ENCODE measurements at regions not wholly inside any gene's neighbourhood (a gene's known extent, or its start where the extent isn't known, plus 50 kb on each side); places are given as distances from the start of the nearest gene placed in this dataset.

DNA sequence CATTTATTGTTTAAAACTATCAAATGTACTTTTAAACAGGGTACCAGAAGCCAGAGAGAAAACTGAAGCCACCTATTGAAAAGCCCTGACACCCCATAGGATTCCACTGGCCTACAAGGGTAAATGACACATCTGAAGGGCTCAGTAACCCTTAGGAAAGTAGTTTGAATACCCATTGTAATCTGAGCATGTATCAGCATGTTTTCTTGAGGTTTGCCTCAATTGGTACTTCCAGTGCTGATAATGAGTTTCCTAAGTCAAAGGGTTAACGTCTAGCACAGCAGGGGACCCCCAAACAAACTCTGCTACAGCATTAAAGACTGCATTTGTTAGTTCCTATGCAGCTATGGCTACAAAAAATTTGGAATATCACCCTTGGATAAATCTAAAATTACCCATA, 657.1 kb downstream of the NR2F1-AS1 start:
- DNase-seq (ENCODE audit: low spot score), result no peak

DNA sequence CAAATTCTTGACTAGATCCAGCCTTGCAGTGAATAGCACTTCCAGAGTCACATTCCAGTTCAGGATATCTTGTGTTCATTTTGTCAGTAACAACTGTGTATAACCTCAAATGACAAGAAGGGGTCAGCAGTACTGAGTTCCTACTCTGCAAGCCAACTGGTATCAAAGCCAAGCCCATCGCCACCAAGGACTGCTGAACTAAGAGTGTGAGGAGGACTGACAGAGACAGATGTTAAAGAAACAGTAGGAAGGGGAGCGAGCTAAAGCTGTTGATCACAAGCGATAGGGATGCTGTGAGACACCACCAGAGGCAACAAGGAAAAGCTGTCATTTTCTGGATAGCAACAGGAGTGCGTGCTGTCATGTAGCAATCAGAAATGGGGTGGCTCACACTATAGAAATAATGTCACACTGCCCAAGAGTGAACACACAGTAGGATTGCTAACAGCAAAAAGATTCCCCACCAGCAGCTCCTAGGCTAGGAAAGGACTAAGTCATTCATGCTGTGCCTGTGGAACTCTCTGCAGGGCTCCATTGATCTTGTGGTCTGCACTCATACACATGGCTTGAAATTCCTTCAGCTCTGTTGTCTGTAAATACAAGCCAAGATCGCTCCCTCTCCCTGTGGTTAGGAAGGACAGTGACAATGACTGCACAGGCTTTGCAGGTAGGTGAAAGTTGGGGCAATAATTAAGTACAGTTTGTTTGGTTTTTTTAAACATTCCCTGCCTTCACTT, 658.6 kb downstream of the NR2F1-AS1 start:
- no peak for DNase-seq (ENCODE audit: low spot score)

DNA sequence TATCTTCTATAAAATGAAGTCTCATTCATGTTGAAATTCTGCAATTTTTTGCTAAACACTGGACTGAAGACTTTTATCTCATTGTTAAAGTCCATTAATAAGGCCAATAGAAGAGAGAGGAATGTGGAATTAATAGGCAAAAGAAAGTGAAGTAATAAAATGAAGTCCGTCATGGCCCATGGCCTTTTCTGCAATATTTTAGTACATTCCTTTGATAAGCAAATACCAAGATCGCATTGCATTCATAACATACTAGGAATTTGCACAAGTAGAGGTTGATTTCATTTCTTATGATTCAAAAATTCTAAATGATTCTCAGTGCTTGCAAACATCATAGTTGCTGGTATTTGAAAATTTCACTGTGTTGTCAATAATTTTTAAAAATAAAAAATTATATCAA, 664.0 kb downstream of the NR2F1-AS1 start:
- DNase-seq (ENCODE audit: low spot score), result no peak

DNA sequence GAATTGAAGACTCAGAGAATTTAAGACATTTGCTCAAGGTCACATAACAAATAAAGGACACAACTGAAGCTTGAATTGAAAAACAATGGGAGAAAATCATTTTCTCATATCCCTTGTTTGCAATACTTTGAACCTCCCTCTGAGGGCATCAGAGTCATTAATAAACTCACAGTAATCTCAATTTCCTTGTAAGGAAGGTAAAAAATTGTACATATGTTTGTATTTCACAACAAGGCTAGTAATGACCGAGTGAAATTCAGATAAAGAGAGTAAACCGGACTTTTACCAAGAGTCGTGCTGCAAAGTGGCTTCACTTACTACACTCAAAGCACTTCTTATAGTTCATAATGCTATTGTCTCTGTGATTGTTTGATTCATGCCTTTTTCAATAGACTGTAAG, 665.0 kb downstream of the NR2F1-AS1 start:
- no peak for DNase-seq (ENCODE audit: low spot score)

DNA sequence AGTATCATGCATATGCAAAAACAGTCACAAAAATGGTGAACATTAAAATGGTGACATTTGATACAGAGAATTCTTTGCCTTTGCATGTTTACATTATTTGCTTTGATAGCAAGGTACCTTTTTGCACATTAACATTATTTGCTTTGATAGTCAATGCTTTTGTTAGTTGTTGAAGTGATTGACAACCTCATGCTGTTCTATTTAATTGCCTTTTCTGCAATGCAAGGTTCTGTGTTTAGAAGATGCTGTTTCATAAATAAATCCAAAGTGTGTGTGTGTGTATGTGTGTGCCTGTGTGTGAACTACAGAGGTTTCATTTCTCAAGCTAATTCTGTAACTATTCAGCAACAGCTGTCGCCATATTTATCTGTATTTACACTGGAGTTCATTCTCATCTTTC, 668.7 kb downstream of the NR2F1-AS1 start:
- no peak for DNase-seq (ENCODE audit: low spot score)

DNA sequence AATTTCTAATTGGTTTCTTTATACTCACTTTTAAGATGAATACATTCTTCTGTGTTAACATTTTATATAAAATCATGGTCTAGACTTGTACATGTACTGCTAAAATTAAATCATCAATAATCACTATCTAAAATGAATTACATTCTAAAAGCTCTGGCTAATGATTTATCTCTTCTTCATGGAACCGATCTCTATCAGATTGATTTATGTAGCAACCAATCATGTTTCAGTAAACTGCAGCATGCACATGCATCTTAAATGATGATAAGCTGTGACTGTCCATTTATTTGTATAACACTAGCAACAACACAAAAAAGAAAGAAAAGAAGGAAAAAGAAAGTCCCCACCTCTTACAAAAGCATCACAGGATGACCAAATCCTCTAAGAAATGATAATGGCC, 669.2 kb downstream of the NR2F1-AS1 start:
- no peak for DNase-seq (ENCODE audit: low spot score)

DNA sequence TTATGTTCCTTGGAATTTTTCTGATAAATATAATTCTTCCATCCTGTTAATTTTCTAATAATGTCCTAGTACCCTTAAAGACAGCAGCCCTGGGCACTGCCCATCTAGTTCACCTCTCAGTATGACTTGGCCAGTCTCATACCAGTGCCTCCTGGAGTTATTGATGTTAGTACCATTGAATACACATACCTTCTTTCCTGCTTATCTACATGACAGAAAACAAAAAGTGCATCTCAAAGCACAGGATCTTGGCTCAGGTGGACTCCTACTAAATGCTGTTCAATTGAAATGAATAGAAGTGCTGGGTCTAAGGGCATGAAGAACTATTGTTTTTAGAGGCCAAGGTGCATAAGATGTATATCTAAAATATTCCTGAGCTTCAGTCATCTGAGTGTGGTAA, 669.7 kb downstream of the NR2F1-AS1 start:
- DNase-seq (ENCODE audit: low spot score), result no peak

DNA sequence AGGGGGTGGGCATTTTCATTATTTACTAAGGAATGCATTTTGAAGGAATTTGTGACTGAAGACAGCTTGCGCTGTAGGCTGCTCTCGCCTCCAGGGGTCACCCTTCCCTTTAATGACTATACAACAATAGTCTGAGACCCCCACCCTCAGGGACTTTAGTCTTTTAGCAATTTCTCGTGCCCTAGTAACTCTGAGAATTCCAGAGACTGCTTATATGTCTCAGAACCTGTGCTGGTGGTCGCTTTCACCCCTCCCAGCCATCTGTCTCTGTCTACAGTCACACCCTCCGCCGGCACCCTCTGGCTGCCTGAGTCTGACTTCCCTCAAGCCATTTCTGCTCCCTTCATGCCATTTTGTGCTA, 671.4 kb downstream of the NR2F1-AS1 start:
- no peak for DNase-seq (ENCODE audit: low spot score)

DNA sequence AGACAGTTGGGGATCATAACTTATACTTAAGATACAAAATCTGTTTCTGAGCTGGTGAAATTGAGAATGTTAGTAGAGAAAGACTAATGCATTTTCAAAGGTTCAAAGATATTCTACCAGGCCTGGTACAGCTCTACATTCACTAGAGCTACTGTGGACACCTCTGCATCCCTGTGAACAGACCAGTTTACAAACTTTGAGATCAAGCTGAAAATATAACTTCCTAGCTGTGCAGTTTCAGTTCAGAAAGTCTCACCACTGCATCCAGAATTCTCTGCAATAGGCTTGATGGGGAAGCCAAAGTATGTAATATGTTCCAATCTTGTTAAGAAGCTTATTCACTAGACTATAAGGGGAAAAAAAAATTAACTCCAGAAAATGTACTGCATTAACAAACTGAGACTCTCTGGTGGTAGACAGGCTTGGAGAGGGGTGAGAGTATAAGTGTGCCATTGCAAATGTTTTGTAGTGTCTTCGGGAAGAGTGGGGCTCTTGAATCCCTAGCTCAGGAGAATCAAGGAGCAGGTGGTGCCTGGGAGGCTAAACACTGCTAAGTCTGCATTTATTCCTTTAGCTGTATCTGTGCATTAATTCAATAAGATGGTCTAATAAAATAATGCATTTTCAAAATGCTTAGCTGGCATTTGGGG, 671.9 kb downstream of the NR2F1-AS1 start:
- DNase-seq (ENCODE audit: low spot score), result no peak

DNA sequence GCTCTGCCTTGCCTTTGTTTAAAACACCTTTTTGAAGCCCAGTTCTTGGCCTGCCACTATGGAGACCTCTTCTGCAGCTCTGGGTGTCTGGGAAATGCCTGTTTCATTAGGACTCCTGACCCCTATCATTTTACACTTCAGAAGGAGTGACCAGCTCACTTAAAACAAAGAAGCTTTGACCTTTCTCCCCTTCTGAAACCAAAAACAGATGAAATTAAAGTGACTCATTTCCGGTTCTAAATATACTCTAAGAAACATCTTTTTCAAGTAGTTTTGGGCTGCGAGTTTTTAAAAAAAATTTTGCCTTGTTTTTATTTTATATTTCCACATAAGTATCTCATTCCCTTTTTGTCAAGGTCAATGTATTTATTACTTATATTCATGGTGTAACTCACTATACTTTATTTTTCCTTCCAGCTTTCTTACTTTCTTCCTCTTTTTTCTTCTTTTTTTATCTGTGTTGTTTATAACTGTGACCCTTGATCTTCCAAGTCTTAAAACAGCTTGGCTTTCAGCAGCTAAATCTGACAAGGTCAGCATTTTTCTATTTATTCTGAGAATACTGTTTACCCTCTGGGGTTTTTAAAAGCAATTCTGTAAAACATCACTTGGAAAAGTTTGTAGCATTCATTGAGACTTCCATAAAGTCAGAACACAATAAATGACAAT, 672.9 kb downstream of the NR2F1-AS1 start:
- DNase-seq (ENCODE audit: low spot score), result no peak

DNA sequence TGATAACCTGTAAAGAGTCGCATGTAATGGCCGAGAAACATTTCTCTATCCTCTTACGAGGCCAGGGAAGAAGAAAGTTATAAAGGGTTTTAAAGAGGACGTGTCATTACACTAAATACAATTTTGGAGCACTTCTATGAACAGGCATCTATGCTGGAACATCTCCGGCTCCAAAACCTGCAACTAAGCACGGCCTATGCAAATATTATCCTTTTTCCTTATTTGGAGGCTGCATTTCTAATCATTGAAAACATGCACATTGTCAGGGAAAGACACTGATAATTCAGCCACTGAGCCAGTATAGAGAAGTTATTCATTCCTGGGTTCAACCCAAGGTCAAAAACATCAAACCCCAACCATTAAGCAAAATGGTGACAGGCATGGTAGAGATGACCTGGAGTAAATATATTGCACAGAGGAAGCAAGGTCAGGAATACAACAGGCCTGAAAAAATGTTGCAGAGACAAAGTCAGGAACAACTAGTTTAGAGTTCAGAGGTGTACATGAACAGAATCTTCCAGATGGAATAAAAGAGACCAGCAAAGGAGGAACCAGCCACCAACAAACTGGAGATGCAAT, 674.1 kb downstream of the NR2F1-AS1 start:
- DNase-seq (ENCODE audit: low spot score), result no peak

DNA sequence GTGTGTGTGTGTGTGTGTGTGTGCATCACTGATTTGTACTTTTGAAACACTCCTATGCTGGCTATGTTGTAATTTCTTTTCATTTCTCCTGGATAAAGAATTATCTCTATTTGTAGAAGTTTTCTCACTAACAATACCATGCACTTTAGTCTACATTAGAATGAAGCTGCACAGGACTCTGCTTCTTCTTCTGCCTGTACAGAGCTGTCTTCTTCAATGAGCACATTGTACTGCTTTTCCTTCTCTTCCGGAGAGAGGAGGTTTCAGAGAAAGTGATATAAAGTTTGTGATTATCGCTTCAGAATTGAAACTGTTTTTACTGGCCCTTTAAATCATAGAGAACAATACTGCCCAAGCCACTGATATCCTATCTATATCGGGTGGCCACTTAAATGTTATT, 677.0 kb downstream of the NR2F1-AS1 start:
- DNase-seq (ENCODE audit: low spot score), result no peak

DNA sequence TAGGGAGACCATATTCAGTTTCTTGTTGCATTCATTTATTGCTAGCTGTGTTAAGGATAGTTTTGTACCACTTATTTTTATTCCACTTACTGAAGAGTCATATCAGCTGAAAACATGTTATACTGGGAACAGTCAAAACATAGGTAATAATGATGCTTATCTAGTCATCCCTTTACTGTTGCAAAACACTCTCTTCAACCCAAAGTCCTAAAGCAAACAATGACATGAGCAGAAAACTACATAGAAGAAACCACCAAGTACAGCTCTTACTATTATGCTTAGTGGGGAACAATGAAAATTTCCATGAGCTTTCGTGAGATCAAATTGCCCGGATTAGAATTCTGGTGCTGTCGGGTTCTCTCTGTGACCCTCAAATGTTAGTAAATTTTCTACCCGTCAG, 681.4 kb downstream of the NR2F1-AS1 start:
- DNase-seq (ENCODE audit: low spot score), result no peak

DNA sequence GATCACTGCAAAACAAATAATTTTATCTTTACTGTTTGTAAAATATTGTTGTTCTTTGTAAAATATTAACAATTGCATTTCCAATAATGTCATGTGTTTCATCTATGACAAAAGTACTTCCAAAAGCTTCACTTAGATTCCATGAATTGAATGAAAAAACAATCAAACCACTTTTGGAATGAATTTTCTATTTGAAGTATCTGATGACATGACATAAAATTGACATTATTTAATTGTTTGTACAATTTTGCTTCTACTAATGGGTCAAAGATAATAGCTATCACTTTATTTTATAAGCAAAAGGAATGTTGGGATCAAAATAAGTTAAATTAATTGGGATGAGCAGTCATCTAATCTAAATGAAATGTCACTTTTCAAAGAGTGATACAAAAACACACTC, 684.3 kb downstream of the NR2F1-AS1 start:
- no peak for DNase-seq (ENCODE audit: low spot score)

DNA sequence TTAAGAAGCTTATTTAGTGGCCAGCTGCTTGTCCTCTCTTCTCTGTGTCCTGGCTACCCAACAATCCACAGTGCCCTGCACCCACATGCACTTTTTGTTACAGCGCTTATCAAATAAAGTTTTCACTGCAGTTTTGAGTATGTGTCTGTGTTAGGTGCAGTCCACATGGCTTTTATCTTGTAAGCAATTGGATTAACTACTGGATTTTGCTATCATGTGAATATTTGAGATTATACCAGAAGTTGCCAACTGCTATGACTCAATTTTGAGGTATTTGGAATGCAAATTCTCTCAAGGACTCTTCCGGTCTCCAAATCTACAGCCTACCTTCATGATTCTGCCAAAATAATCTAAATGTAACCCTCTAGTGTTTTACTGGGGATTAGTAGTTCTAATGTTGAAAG, 690.2 kb downstream of the NR2F1-AS1 start:
- no peak for DNase-seq (ENCODE audit: low spot score)

DNA sequence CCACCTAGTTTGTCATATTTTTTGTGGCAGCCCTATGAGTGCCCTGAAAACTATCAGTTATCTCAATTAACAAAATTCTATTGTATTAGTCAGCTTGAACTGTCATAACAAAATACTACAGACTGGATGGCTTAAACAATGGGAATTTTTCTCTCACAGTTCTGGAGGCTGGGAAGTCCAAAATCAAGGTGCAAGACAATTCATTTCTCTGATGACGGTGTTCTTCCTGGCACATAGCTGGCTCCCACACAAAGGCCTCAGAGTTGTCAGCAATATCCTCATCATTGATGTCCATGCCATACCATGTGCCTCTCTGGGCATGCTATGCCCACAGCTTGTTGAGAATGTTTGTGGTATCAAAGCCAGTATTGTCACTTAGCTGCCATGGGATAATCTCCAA, 691.9 kb downstream of the NR2F1-AS1 start:
- DNase-seq (ENCODE audit: low spot score), result no peak

DNA sequence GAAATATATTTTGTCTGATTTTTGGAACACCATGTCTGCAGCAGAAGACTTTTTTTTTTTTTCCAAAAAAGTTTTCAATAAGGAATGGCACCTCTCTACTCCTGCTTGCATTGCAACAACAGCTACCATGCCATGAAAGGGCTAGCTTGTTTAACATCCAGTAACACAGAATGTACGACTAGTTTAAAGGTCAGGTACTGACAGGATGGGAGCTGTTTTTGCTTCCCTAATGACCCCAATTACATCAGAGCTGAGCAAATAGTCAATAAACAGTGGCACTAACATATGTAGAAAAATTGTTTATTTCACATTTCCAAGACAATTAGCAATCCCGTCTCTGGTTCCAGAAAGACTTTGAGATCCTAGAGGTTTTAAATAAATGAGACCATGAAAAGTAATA, 693.8 kb downstream of the NR2F1-AS1 start:
- no peak for DNase-seq (ENCODE audit: low spot score)

DNA sequence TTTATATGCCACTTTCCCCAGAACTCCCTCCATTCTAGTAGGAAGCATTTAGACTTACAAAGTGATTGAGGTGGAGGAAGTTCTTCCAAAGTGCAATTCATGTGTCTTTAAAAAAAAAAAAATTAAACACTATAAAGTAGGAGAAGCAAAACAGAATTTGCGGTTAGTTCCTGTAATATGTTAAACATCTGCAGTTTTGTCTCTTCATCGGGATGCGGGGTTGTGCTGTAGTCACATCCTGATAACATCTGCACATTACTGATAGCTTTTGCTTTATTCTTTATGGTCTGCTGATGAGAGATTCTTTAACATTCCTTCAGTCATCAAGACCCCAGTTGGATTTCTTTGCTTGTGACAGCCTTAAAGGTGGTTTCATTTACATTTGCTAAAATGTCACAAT, 694.3 kb downstream of the NR2F1-AS1 start:
- DNase-seq (ENCODE audit: low spot score), result no peak

DNA sequence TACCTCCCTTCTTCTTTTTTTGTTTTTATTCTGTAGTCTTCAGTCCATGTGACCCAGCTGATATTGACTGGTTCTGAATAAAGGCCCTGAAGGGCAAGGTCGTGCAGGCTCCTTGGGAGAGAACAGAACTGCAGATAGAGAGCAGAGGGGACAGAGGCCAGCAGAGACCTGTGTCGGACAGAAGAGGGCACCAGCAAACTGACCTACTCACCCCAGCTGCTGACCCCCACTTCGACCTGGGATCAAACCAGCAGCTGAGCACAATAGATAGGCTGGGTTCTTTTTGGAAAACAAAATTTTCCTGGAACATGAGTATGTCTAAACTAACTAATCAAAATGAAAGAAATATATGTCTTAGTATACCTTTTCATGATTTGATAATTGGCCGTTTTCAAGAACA, 695.1 kb downstream of the NR2F1-AS1 start:
- no peak for DNase-seq (ENCODE audit: low spot score)

DNA sequence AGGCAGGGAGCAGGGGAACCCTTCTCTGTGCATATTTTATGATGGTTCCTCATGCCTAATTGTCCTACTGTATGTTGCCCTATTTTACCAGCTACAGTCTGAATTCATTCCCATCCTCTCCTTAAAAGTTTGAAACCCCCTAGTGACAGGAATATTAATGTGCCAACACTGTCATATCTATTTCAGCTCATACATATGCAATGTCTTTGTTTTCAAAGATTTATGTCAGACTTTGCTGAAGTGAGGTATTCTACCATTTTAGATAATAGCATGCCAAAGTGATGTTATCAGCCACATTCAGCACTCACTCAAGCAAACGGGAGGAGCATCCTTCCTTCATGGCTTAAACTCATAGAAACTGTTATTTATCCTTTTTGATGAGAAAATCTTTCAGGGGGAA, 696.5 kb downstream of the NR2F1-AS1 start:
- no peak for DNase-seq (ENCODE audit: low spot score)

DNA sequence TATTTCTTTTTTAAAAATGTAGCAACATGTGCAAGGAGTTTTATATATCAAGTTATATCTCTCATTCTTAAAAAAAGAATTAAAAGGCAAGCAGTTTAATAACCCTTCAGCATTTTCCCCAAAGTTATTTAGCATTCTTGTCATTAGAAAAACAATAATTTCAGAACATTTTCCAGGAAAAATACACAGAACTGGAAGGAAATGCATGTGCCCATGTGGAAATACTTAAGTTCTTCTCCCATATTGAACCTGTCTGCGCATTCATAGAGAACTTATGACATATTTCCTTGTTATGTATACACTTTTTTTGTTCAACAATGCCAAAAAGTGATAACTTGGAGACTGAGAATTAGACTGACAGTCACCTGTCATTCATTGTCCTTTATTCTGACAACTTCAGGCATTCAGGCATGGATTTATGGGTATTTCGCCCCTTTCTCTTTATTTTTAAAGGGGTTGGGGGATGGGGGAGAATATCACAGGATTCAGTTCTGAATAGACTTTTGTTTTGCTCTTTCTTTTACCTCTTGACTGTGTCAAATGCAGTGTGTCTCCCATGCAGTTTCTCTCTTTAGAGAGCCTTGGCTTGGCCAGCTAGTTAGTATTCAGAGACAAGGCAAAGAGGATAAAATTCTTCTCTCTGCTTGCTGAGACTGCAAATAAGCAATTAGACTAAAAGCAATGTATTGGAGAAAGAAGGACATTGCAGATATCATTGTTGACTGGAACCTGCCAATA, 701.0 kb downstream of the NR2F1-AS1 start:
- DNase-seq (ENCODE audit: low spot score), result no peak

DNA sequence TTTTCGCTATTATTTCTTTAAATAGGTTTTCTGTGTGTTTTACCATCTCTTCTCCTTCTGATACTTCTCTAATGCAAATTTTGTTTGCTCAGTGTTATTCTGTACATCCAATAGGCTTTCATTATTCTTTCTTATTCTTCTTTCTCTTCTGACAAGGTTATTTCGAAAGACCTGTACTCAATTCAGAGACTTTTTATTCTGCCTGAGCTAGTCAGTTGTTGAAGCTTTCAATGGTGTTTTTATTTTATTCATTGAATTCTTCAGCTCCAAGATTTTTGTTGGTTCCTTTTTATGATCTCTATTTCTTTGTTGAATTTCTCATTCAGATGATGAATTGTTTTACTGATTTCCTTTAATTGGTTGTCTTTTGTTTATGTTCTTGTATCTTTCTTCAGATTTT, 706.2 kb downstream of the NR2F1-AS1 start:
- no peak for DNase-seq (ENCODE audit: low spot score)

DNA sequence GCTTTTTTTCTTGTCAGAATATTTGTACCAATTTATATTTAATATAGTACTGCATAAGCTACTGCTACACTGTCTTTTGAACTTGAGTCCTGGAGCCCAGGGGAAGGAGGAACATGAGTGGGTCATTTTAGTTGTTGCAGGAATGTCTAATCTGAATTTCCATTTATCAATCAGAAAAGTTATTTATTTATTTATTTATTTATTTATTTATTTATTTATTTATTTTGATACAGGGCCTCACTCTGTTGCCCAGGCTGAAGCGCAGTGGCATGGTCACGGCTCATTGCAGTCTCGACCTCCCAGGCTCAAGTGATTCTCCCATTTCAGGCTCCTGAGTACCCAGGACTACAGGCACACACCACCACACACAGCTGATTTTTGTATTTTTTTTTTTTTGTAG, 712.6 kb downstream of the NR2F1-AS1 start:
- DNase-seq (ENCODE audit: low spot score), result no peak
